ENCODE measurements at regions not wholly inside any gene's neighbourhood (a gene's known extent, or its start where the extent isn't known, plus 50 kb on each side); places are given as distances from the start of the nearest gene placed in this dataset.
A peak's percentile ranks its signal among the peaks of the same experiment; 100 is the strongest.

GRCh38 chr6:133837801-133838349, 51.0 kb upstream of the TCF21 start:
- ATAC-seq (ENCODE audit: low FRiP score): peak; percentile 89
- DNase-seq (ENCODE audit: low spot score): peak; percentile 51
- peak in 1 of 3 donors; percentile 21 for TF ChIP-seq CTCF (IDR thresholded peaks at IDR 0.05)
